Mesothelial cell of epicardium (in vitro differentiated cells): ENCODE measurements at regions not wholly inside any gene's neighbourhood (a gene's known extent, or its start where the extent isn't known, plus 50 kb on each side); places are given as distances from the start of the nearest gene placed in this dataset.

ENCODE experiments used
- DNase-seq, 2 experiments: peaks; one replicate each; pipeline ENCODE4 v3.0.0; 2021; ENCODE audit warnings: low spot score in 2 of 2; ENCODE audit not compliant: unreplicated experiment in 2 of 2
- H3K27ac Mint-ChIP-seq: 2 replicates; pipeline ENCODE4 v1.8.0; 2021; ENCODE audit warnings: mixed read lengths
- H3K27me3 Mint-ChIP-seq: 2 replicates; pipeline ENCODE4 v1.8.0; 2021; ENCODE audit warnings: low read depth, mixed read lengths
- H3K36me3 Mint-ChIP-seq: 2 replicates; pipeline ENCODE4 v1.8.0; 2021; ENCODE audit warnings: mixed read lengths
- H3K4me1 Mint-ChIP-seq: 2 replicates; pipeline ENCODE4 v1.8.0; 2021; ENCODE audit warnings: mixed read lengths
- H3K4me3 Mint-ChIP-seq: 2 replicates; pipeline ENCODE4 v1.8.0; 2021; ENCODE audit warnings: mild to moderate bottlenecking, moderate library complexity, mixed read lengths
- H3K9me3 Mint-ChIP-seq: 2 replicates; pipeline ENCODE4 v1.8.0; 2021; ENCODE audit warnings: mixed read lengths
- TF ChIP-seq, protein P1 (sequence below): fragments of 200-600 bp; sonication (generic); IDR thresholded peaks from one replicate; pipeline ENCODE4 v1.5.0; 2021; ENCODE audit warnings: antibody characterized with exemption; ENCODE audit not compliant: unreplicated experiment

DNA sequence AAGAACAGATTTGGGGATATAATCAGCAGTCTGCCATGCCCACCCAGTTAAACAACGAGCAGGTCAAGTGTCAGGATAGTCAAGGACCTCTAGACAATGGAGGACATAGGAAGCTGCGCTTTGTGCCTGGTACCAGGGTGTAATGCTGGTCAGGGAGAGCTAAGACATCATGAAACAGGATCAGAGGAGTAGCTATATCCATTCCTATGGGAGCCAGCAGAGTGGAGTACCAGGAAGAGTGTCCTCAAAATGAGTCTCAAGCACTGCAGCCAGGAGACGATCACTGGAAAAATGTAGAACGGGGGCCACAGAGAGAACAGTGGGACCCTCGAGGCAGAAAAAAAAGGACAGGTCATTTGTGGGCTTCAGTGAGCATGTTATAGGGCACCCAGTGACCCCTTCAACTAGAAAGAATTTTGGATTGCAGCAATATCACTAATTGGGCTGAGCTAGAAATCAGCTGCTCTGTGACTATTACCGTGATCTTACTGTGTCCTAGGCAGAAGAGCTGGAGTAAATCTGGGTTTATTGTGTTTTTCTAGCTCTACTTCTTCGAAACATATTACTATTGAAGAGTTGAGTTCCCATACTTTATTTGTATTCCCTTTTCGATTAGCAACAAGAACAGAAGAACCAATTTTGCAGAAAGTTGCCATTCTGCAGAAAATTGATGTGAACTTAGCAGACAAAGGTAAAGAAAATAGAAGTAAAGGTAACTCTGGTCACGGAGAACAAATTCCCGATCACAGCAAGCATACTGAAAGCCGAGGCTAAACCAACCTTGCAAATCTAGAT, 319.6 kb downstream of the AHR start:
- H3K36me3 Mint-ChIP-seq: no peaks in the 10 kb centered on the region
- H3K4me3 Mint-ChIP-seq: no peak overlapping the region
- TF ChIP-seq, protein P1, sequence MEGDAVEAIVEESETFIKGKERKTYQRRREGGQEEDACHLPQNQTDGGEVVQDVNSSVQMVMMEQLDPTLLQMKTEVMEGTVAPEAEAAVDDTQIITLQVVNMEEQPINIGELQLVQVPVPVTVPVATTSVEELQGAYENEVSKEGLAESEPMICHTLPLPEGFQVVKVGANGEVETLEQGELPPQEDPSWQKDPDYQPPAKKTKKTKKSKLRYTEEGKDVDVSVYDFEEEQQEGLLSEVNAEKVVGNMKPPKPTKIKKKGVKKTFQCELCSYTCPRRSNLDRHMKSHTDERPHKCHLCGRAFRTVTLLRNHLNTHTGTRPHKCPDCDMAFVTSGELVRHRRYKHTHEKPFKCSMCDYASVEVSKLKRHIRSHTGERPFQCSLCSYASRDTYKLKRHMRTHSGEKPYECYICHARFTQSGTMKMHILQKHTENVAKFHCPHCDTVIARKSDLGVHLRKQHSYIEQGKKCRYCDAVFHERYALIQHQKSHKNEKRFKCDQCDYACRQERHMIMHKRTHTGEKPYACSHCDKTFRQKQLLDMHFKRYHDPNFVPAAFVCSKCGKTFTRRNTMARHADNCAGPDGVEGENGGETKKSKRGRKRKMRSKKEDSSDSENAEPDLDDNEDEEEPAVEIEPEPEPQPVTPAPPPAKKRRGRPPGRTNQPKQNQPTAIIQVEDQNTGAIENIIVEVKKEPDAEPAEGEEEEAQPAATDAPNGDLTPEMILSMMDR: no peak
- H3K4me1 Mint-ChIP-seq: peaks cover 14% of the 10 kb centered on the region
- H3K27me3 Mint-ChIP-seq: peaks cover 5% of the 10 kb centered on the region
- H3K27ac Mint-ChIP-seq: no peak overlapping the region
- no peak for DNase-seq
- no peaks in the 10 kb centered on the region for H3K9me3 Mint-ChIP-seq

DNA sequence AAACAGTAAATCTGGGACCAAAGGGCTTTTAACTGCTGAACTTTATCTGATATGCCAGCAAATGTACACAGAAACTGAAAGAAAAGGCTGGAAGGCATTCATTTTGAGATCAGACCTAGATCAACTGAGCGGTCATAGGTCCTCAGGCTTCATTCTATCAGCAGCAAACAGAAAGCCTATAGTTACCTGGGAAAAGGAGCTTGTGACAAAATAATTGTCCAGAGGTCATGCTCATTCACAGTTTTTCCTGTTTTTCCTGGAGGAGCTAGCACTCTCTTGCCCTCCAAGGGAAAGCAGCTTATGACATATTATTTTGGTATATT, 320.2 kb downstream of the AHR start:
- Mint-ChIP-seq H3K4me3 (no peak overlapping the region), H3K36me3 (no peaks in the 10 kb centered on the region), H3K27ac (no peak overlapping the region), H3K4me1 (peaks cover 19% of the 10 kb centered on the region), H3K9me3 (no peaks in the 10 kb centered on the region), H3K27me3 (peaks cover 5% of the 10 kb centered on the region)
- no peak for DNase-seq
- TF ChIP-seq, protein P1: no peak

DNA sequence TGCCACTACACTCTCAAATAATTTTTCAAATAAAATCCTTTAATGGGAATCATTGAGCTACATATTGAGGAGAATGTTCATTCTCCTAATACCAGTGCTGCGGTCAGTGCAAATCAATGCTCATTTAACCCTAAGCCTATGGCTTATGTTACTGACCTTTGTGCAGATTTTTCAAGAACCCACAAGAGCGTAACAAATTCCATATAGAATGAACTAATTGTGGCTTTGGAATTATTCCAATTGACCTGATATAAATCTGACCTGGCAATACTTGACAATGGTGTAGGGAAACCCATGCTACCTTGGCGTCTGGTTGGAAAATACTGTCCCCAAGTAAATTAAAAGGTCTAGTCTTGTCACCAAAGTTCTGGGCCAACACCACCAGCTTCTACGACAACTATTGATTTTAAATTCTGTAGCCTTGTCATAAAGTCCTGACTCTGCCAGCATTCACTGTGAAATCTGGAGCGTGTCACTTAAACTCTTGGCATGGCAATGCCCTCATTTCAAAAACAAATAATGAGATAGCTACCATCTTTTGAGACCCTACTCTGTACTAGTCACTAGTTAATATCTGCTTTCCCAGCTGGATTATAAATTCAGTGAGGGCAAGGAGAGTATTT, 320.9 kb downstream of the AHR start:
- no peak for DNase-seq
- H3K4me1 Mint-ChIP-seq: peaks cover 25% of the 10 kb centered on the region
- peaks cover 5% of the 10 kb centered on the region for H3K27me3 Mint-ChIP-seq
- H3K4me3 Mint-ChIP-seq: no peak overlapping the region
- no peaks in the 10 kb centered on the region for H3K36me3 Mint-ChIP-seq
- TF ChIP-seq, protein P1: no peak
- no peak overlapping the region for H3K27ac Mint-ChIP-seq
- no peaks in the 10 kb centered on the region for H3K9me3 Mint-ChIP-seq

DNA sequence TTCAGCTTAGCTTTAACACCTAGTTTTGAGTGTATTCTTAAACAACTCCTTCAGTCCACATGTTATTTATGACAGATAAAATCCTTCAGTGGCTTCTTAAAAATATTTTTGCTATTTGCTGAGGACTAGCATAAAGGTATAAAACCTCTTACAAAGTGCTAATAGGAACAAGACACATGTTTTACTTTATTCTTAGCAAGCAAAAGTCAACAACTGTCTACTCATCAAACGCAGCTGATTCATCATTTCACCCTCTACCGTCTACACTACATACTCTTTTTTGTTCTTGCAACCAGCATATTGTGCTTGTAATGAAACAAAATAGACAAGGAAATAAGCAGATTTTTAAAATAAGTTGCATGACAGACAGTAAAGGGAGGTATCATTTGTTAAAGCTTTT, 319.7 kb downstream of the SNX13 start:
- TF ChIP-seq, protein P1: no peak
- DNase-seq: no peak
- H3K4me1 Mint-ChIP-seq: peaks cover 30% of the 10 kb centered on the region
- H3K27ac Mint-ChIP-seq: no peak overlapping the region
- no peaks in the 10 kb centered on the region for H3K36me3 Mint-ChIP-seq
- no peak overlapping the region for H3K4me3 Mint-ChIP-seq
- no peaks in the 10 kb centered on the region for H3K9me3 Mint-ChIP-seq
- H3K27me3 Mint-ChIP-seq: peaks cover 5% of the 10 kb centered on the region

DNA sequence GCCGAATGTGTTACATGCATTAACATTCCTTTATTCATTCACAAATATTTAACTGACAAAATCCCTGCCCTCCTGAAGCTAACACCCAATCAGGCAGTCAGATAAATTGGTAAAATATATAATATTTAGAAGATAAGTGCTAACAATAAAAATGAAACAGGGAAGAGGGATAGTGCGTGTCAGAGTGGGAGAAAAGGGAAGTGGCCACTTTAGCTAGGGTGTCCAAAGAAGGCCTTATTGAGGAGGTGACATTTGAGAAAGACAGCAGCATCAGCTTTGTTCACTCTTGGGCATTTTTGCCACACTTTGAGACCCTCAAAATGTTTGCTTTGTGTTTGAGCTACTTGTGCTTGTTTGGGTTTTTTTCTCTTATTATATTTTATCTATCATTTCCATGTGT, 317.8 kb downstream of the SNX13 start:
- Mint-ChIP-seq H3K27me3 (peaks cover 10% of the 10 kb centered on the region), H3K4me3 (no peak overlapping the region), H3K9me3 (no peaks in the 10 kb centered on the region), H3K27ac (no peak overlapping the region), H3K4me1 (peaks cover 37% of the 10 kb centered on the region), H3K36me3 (no peaks in the 10 kb centered on the region)
- TF ChIP-seq, protein P1: no peak
- no peak for DNase-seq
